ENCODE measurements at regions not wholly inside any gene's neighbourhood (a gene's known extent, or its start where the extent isn't known, plus 50 kb on each side); places are given as distances from the start of the nearest gene placed in this dataset.

DNA sequence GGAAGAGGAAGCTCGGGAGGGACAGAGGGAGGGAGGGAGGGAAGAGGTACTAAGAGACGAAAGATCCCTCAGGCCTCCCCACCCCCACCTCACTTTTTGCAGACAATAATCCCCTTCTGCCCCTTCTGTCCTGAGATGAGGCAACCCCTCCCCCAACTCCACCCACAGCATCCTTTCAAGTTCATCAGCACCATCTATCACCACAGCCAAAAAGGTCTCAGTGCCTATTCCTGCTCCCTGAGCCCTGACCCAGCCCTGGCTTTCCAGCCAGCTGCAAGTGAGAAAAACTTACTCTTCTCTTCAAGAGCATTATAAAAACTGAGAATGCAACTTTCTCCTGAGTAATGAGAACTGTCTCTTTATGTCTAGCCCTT lies 133.2 kb upstream of the LRFN2 start:
- DNase-seq (ENCODE audit: low read depth): no peak

DNA sequence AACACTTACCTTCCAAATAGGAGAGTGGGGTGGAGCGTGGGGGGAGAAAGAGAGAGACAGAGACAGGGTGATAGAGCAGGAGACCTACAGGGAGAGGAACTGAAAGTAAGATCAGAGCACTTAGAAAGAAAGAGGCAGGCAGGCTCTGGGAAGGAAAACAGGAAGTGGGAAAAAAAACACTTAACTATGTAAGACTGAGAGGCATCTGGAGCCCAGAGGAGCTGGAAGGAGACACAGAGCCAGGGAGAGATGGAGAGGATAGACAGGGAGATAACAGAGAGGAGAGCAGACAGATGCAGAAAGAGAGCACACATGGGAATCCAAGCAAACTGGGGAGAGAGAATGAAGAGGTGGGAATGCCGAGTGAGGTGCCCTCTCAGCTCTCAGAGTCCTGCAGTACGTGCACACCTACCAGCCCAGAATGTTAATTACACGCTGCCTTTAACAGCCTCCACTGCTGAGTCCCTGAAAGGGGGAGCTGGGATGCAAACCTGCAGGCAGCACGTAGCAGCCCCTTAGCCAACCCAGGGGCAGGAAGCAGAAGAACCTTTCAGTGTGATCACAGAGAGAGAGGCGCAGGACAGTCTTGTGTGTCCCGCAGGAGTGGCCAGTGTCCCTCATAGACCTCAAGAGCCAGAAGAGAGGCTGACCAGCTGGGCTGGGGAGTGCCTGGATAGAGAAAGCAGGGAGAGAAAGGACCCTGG lies 132.7 kb upstream of the LRFN2 start:
- no peak for DNase-seq (ENCODE audit: low read depth)

DNA sequence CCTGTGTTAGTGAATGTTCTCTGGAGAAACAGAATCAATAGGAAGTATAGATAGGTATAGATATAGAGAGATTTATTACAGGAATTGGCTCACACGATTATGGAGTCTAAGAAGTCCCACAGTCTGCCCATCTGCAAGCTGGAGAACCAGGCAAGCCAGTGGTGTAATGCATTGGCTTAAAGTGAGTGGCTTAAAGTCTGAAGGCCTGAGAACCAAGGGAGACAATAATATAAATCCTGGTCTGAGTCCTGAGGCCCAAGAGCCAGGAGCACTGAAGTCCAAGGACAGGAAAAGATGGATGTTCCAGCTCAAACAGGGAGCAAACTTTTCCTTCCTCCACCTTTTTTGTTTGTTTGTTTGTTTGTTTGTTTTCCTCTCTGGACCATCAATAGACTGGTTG lies 131.2 kb upstream of the LRFN2 start:
- no peak for DNase-seq (ENCODE audit: low read depth)

DNA sequence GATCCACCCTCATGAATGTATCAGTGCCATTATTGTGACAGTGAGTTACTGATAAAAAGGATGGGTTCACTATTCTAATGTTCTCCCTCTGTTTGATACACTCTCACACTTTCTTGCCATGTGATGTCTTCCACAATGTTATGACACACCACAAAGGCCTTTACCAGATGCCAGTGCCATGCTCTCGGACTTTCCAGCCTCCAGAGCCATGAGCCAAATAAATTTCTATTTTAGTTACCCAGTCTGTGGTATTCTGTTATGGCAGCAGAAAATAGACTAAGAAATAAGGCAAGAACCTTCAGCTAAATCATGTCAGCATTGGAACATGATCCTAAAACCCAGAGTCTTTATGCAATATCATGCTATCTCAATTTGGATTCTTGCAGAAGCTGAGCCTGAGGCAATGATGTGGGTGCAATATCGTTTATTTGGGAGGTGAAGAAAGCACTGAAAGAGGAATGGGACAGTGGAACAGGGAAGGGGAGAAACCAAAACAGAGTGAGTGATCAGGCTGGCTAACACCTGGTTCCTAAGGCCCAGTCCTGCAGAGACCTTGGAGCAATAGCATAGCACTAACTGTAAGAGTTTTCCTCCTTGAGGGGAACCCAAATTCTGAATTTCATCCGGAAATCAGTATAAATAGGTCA lies 130.4 kb upstream of the LRFN2 start:
- DNase-seq (ENCODE audit: low read depth): no peak

DNA sequence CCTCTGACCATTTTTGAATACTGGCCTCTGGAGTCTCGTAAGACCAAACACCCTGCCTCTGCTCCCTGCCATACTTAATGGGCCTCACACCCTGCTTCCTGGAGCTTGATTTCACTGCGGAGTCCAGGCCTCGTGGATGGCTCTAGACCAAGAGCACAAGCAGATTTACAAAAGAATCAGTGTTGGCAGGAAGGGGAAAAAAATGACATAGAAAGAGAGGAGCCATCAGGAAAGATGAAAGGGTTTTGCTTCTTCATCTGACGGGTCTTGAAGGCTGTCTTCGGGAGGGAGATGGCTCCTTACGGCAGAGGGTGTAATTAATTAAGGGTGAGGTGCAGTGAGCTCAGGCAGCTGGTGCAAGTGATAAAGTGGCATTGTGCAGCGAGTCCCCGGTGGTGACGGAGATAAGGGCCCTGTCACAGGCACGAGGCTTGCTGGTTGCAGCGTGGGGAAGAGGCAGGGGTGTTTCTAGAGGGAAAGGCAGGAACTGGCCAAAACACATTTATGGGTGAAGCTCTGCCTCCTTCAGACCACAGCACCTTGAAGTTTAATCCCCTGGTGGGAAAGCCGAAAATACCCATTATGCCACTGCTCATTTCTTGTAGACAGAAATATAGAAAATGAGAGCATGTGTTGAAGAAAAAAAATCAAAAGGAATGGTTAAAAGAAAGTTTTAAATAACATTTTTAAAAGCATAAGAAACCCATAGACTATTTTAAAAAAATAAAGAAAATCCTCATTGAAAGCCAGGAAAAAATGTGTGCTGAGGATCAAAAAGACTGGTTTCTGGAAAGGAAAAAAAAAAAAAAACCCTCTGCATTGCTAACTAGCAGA lies 128.6 kb upstream of the LRFN2 start:
- no peak for DNase-seq (ENCODE audit: low read depth)

DNA sequence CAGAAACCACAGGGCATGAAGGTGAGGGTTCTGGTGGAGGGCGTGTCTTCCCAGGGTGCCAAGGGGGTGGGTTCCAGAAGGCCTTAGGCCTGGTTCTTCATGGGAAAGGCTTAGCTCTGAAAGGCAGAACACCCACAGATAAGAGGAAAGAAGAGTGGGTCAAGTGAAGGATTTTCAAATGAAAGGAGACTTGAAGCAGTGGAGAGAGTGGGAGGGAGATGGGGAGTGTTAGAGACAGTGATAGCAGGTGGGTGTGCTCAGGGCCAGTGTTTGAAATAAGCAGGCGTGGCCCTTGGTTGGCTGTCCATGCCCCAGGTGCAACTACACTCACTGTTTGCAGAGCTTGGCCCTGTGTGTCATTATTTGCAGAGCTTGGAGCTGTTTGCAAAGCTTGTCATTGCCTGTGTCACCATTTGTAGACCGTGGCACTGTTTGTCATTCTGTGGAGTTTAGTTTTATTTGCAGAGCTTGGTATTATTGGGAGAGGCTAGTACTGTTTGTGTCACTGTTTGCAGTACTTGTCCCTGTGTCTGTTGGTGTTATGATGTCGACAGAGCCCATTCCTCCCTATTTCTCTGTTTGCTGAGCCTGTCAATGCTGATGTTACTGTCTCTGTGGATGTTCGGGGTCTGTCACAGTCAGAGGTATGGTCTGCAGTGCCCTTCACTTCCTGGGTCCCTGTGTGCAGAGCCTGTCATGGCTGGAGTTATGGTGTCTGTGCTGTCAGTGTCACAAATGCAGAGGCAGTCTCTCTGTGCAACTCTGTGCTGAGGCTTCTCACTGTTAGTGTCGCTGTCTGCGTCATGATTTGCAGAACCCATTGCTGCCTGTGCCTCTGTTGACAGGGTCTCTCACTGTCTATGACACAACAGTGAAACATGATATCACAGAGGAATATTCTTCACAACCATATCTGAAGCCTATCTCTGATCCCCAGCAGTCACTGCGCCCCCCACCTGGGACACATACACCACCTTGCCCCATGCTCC lies 127.7 kb upstream of the LRFN2 start:
- no peak for DNase-seq (ENCODE audit: low read depth)

DNA sequence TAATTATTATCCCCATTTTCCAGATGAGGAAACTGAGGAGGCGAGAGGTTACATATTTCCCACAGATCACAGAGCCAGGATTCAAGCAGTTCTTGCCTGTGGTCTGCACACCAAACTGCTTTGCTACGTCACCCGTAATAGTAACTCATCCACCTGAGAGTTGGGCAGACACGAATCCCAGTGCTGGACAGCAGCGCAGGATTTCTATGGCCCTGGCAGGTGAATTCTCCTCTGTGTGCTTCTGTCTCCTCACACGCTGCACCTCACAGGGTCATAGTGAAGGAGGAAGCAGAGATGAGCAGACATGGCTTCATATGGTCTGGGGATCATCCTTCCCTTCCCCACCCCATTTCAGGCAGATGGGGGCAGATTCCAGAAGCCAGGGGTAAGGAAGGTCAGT lies 127.0 kb upstream of the LRFN2 start:
- DNase-seq (ENCODE audit: low read depth): no peak

DNA sequence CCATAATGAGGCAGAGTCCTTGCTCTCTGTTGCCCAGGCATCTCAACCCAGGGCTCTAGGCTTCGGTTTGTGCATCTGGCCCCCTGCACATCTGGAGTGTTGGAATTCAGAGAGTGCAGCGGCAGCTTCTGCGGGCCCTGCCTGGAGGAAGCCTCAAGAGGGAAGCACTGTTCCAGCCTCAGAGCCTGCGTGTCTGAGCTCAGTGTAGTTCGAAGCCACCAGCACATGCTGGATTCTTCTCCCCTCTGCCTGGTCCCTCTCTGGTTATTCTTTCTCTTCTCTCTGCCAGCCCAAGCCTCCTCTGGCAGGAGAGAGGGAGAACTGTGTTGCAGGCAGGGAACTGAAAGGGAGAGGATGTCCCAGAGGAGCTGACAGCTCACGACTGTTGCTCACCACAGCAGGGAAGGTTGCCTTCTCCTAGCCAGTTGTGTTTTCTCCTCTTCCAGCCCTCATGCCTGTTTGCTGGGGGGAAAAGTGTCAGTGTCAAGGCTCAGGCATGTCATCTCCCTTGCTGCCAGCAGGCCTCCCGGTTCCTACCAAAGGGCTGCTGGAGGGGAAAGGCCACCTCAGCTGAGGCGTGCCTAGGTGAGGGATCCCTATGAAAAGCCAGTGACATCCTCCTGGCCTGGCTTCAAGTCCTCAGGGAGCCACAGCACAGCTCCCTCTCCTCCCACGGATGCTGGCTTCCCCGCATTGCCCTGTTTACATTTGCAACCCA lies 126.0 kb upstream of the LRFN2 start:
- no peak for DNase-seq (ENCODE audit: low read depth)

DNA sequence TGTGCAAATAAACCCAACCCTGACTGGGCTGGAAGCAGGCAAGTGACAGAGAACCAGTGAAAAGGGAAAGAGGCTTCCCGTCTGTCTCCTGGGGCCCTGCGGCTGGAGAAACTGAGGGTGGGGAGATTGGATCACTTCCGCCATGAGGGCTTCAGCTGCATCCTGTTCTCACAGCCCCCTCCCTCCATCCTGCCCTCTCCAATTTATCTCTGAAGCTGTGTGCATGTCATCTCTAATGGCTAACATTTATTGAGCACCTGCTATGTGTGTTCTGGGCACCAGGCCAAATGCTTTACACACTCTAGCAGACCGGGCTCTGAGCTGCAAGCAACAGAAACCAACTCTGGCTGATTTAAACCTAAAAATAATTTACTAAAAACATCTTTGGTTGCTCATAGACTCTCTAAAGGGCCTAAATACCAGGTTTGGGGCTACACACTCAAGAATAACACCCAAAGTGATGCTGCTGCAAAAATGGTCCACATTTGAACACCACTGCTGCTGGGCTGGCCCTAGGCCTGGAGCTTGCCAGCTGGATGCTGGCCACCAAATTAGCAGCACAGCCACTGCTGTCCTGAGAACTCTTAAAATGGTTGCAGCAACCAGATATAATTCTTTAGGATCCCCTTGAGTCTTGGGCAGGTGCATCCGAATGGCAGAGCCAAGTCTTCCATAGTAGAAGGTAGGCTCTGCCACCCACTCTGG lies 123.6 kb upstream of the LRFN2 start:
- DNase-seq (ENCODE audit: low read depth): no peak

DNA sequence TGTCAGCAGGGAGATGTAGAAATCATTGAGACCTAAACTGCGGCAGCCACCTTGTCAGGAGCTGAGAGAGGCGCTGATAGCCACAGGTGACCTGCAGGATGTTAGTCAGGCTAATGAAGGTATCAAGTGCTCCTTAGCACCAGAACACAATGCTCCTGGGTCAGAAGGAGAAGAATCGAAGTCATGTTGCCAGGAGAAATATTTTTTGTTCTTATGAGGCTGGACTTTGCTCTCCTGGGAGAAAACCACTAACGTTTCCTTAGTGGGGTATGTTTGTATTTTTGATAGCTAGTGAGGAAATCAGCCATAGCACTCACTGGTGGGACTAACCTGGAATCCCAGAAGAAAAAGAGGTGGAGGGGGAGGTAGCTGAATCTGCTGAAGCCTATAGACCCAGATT lies 120.9 kb upstream of the LRFN2 start:
- no peak for DNase-seq (ENCODE audit: low read depth)

DNA sequence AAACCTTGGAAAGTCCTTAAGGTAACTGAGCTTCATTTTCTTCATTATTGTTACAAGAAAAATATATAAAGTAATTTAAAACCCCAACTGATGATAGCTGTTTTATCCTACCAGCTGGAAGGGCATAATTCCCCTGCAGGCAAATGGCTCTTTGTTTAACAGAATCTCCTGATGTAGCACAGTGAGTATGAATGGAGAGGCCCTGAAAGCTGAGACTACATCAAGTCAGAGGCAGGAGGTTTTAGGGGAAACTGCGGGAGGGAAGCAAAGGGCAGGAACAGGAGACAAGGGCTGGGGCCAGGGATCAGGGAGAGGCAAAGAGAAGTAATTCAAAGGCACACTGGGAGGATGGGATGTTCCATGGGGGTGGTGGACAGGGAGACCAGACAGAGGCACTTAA lies 119.0 kb upstream of the LRFN2 start:
- no peak for DNase-seq (ENCODE audit: low read depth)

DNA sequence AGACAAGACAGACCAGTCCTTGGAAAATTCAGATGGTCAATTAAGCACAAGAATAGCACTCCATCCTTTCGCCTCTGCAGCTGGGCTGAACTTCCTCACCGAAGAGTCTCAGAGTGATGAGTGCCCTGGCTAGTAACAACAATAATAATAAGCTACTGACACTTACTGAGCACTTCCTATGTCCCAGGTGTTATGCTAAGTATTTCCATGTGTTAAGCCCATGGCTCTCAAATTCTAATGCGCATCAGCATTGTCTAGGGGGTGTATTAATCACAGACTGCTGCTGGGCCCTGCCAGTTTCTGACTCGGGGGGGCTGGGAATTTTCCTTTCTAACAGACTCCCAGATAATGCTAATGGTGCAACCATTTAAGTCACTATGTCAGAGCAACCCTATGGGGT lies 118.2 kb upstream of the LRFN2 start:
- no peak for DNase-seq (ENCODE audit: low read depth)

DNA sequence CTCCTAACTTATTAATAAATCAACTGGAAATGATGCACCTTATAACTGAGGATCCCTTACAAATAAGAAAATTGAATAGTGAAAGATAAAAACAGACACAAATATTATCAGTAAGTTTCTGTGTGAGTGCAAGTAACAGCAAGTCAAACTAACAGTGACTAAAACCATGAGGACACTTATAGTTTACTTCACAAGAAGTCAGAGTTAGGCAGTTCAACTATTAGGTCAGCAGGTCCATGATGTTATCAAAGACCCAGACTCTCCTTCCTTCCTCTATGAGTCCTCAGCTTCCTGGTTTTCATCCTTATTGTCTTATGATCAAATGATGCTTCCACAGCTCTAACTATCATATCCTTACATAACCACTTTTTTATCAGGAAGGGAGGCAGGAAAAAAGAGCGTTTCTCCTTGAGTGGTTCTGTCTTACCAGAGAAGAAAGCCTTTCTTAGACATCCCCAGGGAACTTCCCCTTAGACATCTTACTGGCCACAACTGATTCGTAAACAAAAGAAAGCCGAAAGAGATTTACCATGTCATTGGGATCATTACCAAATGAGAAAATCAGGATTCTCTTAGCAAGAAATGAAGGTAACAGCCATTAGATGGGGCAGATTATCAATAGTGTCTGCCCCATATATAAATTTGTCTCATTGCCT lies 114.3 kb upstream of the LRFN2 start:
- no peak for DNase-seq (ENCODE audit: low read depth)

DNA sequence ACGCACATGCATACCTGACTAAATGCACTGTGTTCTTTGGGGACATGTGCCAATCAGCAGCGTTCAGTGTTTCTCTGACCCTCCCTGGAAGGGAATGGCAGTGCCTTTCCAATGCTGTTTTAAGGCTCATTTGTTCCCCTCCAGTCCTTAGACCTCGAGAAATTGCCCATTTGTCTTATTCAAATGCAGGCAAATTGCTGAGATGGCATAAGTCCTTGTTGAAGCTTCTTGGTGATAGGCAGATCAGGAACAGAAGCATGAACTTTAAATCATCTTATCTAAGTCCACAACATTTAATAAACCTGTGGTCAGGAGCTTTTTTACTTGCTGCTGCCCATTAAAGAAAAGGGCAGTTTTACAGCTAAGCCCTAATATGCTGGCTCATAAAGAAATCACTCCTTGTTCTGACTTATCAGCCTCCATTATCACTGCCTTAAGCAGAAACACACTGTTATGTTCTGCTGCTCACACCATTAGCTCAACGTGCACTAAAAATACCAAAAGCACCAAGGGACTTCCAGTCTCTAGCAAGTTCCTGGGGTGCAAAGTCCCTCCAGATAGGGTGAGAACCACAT lies 112.9 kb upstream of the LRFN2 start:
- DNase-seq (ENCODE audit: low read depth): no peak

DNA sequence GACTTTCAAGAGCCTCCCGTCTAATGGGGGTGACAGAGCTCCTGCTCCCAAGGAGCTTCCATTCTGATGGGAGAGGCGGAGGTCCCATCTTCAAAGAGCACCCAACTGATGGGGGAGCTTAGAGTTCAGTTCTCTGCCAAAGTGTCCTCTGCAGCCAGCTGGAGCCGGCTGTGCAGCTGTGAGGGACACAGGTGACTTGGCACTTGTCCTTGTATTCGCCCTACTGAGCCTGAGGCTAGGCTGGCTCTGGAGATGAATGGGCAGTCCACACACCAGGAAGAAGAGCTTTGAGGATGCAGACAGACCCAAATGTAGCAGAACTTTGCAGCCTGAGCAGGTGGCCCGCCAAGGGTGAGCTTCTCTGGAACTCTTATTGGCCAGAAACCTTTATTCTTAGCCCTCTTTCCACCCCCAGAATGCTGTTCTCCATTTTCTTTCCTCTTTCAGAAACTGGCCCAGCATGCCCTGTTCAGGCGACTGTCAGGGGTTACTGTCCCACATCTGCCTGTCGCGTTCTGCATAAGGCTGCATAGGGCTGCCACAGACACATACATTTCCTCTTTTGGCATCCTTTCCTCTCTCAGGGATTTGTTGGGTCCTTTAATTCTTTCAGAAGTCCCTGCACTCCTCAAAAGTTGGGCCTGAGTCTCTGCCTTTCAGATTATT lies 108.7 kb upstream of the LRFN2 start:
- DNase-seq (ENCODE audit: low read depth): no peak

DNA sequence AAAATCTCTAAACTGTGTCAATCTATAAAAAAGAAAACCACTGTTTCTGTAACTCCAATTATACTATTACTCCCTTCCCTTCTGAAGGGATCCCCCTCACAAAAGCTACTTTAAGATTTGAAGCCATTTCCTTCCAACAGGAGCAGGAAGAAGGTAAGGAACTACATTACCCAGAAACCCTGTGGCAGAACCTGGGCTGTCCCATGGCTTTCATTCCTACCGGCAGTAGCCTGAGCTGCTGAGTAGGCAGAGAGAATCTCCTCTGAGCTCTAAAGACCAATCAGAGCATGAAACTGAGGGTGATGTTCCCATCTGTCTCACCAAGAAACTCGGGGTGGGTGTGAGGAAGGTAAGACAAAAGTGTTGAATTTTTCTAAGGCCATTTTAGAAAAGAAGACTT lies 108.0 kb upstream of the LRFN2 start:
- DNase-seq (ENCODE audit: low read depth): no peak

DNA sequence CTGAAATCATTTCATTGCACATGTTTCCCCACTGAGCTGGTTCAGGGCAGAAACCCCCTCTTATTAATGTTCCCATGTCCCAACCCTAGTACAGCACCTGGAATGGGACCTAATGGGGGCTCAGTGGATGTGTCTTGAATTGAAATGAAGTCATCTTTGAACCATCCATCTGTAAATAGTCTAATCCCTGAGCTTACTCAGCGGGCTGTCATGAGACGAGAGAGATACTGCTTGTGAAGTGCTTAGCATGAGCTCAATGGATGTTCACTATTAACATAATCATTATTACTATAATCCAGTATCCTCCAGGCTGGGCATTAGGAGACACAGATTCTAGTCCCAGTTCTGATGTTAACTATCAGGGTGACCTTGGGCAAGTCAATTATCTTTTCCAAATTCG lies 106.6 kb upstream of the LRFN2 start:
- DNase-seq (ENCODE audit: low read depth): no peak

DNA sequence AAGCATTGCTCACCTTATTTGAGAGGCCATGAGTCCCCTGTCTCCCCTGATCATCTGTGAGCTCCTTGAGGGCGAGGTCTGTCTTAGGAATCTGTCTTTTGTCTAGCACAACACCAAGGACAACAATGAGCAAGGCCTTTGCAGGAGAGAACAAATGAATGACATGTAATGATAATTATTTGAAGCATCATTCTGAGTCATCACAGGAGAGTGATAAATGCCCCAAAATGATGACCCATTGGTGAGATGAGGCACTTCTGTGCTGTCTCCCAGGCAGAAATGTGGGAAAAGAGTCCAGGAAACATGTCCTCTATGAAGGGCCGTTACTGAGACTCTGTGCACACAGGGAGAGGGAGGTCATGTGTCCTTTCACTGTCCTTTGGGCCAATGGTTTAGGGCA lies 105.2 kb upstream of the LRFN2 start:
- no peak for DNase-seq (ENCODE audit: low read depth)

DNA sequence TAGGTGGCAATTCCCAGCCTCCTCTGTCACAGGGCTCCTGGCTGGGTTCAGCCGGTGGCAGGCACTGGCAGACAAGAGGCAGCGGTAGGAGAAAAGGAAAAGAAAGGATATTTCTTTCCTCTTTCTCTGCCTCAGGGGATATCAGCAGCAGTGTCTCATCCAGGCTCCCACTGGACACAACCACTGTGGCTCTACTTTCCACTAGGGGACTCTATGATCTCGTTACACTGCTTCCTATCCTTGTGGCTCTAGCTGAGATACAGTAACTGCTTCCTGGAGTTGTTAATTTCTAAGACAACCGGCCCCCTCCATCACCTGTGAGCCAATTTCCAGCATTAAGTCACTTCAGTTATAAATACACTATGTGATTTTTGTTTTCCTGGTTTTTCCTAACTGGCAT lies 102.0 kb upstream of the LRFN2 start:
- DNase-seq (ENCODE audit: low read depth): no peak

Measured in GM04503 (cell line).